GM20000 (cell line): ENCODE measurements at regions not wholly inside any gene's neighbourhood (a gene's known extent, or its start where the extent isn't known, plus 50 kb on each side); places are given as distances from the start of the nearest gene placed in this dataset.
"Not testable (repeated sequence)": the region's sequence is repeated elsewhere in the genome, so short reads cannot be mapped to it uniquely, and the experiment has no call there.

ENCODE experiments used
- DNase-seq: peaks from one replicate; pipeline ENCODE4 v3.0.0; 2012; ENCODE audit warnings: low spot score
- TF ChIP-seq, protein P1 (sequence below): IDR thresholded peaks from 2 replicates; pipeline ENCODE4 v1.5.1; 2012; ENCODE audit warnings: mild to moderate bottlenecking, control low read depth; ENCODE audit errors: extremely low read depth, missing control alignments

- TF ChIP-seq, protein P1, sequence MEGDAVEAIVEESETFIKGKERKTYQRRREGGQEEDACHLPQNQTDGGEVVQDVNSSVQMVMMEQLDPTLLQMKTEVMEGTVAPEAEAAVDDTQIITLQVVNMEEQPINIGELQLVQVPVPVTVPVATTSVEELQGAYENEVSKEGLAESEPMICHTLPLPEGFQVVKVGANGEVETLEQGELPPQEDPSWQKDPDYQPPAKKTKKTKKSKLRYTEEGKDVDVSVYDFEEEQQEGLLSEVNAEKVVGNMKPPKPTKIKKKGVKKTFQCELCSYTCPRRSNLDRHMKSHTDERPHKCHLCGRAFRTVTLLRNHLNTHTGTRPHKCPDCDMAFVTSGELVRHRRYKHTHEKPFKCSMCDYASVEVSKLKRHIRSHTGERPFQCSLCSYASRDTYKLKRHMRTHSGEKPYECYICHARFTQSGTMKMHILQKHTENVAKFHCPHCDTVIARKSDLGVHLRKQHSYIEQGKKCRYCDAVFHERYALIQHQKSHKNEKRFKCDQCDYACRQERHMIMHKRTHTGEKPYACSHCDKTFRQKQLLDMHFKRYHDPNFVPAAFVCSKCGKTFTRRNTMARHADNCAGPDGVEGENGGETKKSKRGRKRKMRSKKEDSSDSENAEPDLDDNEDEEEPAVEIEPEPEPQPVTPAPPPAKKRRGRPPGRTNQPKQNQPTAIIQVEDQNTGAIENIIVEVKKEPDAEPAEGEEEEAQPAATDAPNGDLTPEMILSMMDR = no peak
- no peak for DNase-seq
These were observed 139.8 kb upstream of the ELAC2 start for GRCh38 chr17:13157656-13158055.

DNA sequence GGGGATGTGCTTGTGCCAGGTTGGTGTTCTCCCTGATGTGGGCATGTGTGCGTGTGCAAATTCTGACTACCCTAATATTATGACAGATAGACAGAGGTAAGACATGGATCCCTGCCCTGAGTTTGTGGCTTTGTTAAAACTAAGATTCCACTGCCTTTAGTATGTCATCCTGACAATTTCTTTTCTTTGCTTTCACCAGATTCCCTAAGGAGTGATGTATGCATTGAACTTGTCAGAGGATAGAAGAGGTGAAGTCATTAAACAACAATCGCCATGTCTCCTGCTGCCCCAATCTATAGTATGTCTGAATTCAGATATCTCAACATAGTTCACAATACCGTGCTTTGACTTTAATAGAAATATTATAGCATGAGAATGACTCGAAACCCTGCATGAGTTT lies 137.1 kb upstream of the ELAC2 start:
- DNase-seq = no peak
- TF ChIP-seq, protein P1 = no peak

DNA sequence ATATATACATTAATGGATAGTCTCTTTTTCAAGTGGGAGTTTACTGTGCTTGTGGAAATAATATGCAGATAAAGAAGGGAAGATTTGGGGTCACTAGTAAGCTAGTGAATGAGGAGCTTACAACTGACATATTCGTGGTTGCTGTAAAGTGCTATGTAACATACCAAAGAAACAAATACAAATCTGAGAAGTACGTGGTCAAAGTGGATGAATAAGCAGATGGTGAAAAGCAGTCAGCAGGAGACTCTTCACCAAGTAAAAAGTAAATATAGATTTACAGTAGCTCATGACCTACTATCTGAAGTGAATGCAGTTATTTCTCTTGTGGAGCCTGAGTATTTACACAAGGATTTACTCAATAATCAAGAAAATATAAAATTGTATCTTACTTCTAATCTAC lies 136.6 kb upstream of the ELAC2 start:
- DNase-seq = no peak
- TF ChIP-seq, protein P1 = no peak

GRCh38 chr17:13153036-13153435 lies 135.2 kb upstream of the ELAC2 start:
- TF ChIP-seq, protein P1 = no peak
- no peak for DNase-seq

- DNase-seq = no peak
- TF ChIP-seq, protein P1 = no peak
These were observed 134.7 kb upstream of the ELAC2 start for GRCh38 chr17:13152501-13152900.

GRCh38 chr17:13150738-13151137 lies 132.9 kb upstream of the ELAC2 start:
- not testable (repeated sequence) for DNase-seq

DNA sequence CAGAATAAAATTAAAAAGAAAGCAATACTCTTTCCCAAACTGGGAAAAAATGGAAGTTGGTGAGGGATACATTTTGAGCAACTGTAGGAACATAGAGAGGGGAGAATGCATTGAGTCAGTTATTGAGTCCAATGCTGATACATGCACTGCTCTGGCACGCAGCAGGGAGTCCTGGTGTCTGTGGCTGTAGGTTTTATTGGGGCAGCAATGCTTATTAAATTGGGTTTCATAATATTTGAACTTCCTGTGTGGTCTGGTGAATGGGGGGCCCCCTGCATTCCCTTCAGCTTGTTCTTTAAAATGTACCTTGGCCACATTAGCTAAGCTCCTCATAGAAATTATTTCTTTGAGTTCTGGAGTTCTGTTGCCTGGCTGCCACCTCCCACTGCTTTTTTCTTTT lies 125.2 kb upstream of the ELAC2 start:
- no peak for DNase-seq
- TF ChIP-seq, protein P1 = no peak

GRCh38 chr17:13140750-13141149 lies 122.9 kb upstream of the ELAC2 start:
- no peak for DNase-seq
- TF ChIP-seq, protein P1 = no peak
